DOHH2 (cell line): ENCODE measurements at regions not wholly inside any gene's neighbourhood (a gene's known extent, or its start where the extent isn't known, plus 50 kb on each side); places are given as distances from the start of the nearest gene placed in this dataset.

ENCODE experiments used
- CTCF ChIP-seq: fragments of 200-600 bp; sonication (generic); IDR thresholded peaks from one replicate; pipeline ENCODE4 v1.5.1; 2014; ENCODE audit warnings: antibody characterized with exemption, mild to moderate bottlenecking, low read depth, low read length; ENCODE audit not compliant: poor library complexity, severe bottlenecking
- EZH2phosphoT487 ChIP-seq: fragments of 200-600 bp; sonication (generic); IDR thresholded peaks from 2 replicates; pipeline ENCODE4 v1.6.1; 2017; ENCODE audit warnings: borderline replicate concordance, mild to moderate bottlenecking, antibody characterized with exemption, low read length, moderate library complexity, mixed read lengths

- TF ChIP-seq CTCF, result no peak
- no peak for TF ChIP-seq EZH2phosphoT487
Observed at GRCh38 chr17:65415991-65416390, 145.5 kb downstream of the AXIN2 start.
